ENCODE measurements at regions not wholly inside any gene's neighbourhood (a gene's known extent, or its start where the extent isn't known, plus 50 kb on each side); places are given as distances from the start of the nearest gene placed in this dataset.

- TF ChIP-seq FOSL1 (IDR thresholded peaks at IDR 0.05; ENCODE audit: insufficient read depth, low read depth, low read length) (no peak), POLR2AphosphoS5 (IDR thresholded peaks at IDR 0.05; ENCODE audit: low read depth, low read length) (no peak)
Observed at GRCh38 chr16:27152801-27153200, 50.5 kb upstream of the KDM8 start (continued).
